Natural killer cell (primary cell): ENCODE measurements at regions not wholly inside any gene's neighbourhood (a gene's known extent, or its start where the extent isn't known, plus 50 kb on each side); places are given as distances from the start of the nearest gene placed in this dataset.
"Not testable (repeated sequence)": the region's sequence is repeated elsewhere in the genome, so short reads cannot be mapped to it uniquely, and the experiment has no call there.

Source experiments
- ATAC-seq, 3 donors: fragments of 150-1000 bp in 2 of 3; fragments of 200-7000 bp in 1 of 3; cut with Tn5 transposase; 1 replicate in 1 of 3; 2 replicates in 2 of 3; pipeline ENCODE4 v1.10.0; 2021; ENCODE audit warnings: mild to moderate bottlenecking in 2 of 3, moderate library complexity in 2 of 3
- DNase-seq, 2 donors: peaks; one replicate each; pipeline versions ENCODE4 v3.0.0 to v3.0.0-alpha.2; 2013 to 2021; ENCODE audit warnings: mixed read lengths in 1 of 2
- H3K27ac ChIP-seq: one replicate; pipeline ENCODE4 v1.5.1; 2013; ENCODE audit warnings: mild to moderate bottlenecking, low read length
- H3K27me3 ChIP-seq: one replicate; pipeline ENCODE4 v1.6.1; 2013; ENCODE audit warnings: low read length; ENCODE audit not compliant: control insufficient read depth, insufficient read depth
- H3K36me3 ChIP-seq: one replicate; pipeline ENCODE4 v1.6.1; 2013; ENCODE audit warnings: low read length; ENCODE audit not compliant: control insufficient read depth, insufficient read depth
- H3K4me1 ChIP-seq: one replicate; pipeline ENCODE4 v1.6.1; 2013; ENCODE audit warnings: low read length; ENCODE audit not compliant: control insufficient read depth, insufficient read depth
- H3K4me3 ChIP-seq: one replicate; pipeline ENCODE4 v1.5.1; 2013; ENCODE audit warnings: low read length
- H3K9me3 ChIP-seq: one replicate; pipeline ENCODE4 v1.6.1; 2013; ENCODE audit warnings: low read length; ENCODE audit not compliant: control insufficient read depth, insufficient read depth
- H3K27ac Mint-ChIP-seq, 2 donors: one replicate each; pipeline ENCODE4 v1.8.0; 2022; ENCODE audit warnings: mild to moderate bottlenecking in 2 of 2, mixed read lengths in 2 of 2, moderate library complexity in 1 of 2
- H3K27me3 Mint-ChIP-seq, 2 donors: one replicate each; pipeline ENCODE4 v1.8.0; 2022; ENCODE audit warnings: low read depth in 2 of 2, mixed read lengths in 2 of 2
- H3K36me3 Mint-ChIP-seq: one replicate; pipeline ENCODE4 v1.8.0; 2022; ENCODE audit warnings: mixed read lengths
- H3K4me1 Mint-ChIP-seq, 2 donors: one replicate each; pipeline ENCODE4 v1.8.0; 2022; ENCODE audit warnings: mixed read lengths in 2 of 2
- H3K4me3 Mint-ChIP-seq: one replicate; pipeline ENCODE4 v1.8.0; 2022; ENCODE audit warnings: mild to moderate bottlenecking, moderate library complexity, mixed read lengths
- H3K9me3 Mint-ChIP-seq, 2 donors: one replicate each; pipeline ENCODE4 v1.8.0; 2022; ENCODE audit warnings: mixed read lengths in 2 of 2
- CTCF ChIP-seq: fragments of 200-600 bp; IDR thresholded peaks from one replicate; pipeline ENCODE4 v1.8.0; 2022; ENCODE audit warnings: antibody characterized with exemption
- WGBS: methylation state at CpG from one replicate; pipeline ENCODE4 v1.1.7; 2013; ENCODE audit warnings: missing lambda C conversion rate; ENCODE audit not compliant: insufficient coverage; 5-methylcytosine and 5-hydroxymethylcytosine counted together
- intact Hi-C: fragments of 100-400 bp; cut with micrococcal nuclease; formaldehyde crosslinking; loops from one replicate; pipeline ENCODE4 v1.14.2; 2022

GRCh38 chr4:95949808-95950207 is 109.9 kb downstream of the PDHA2 start:
- Mint-ChIP-seq H3K9me3 (peaks cover 2 to 5% of the 10 kb centered on the region in 2 donors), H3K36me3 (no peaks in the 10 kb centered on the region), H3K4me3 (no peak overlapping the region), H3K27ac (no peak overlapping the region), H3K4me1 (no peaks in the 10 kb centered on the region), H3K27me3 (no peaks in the 10 kb centered on the region)
- TF ChIP-seq CTCF, result no peak
- H3K27ac ChIP-seq, result no peak overlapping the region
- no peak for DNase-seq
- H3K4me3 ChIP-seq, result no peak overlapping the region
- H3K4me1 ChIP-seq, result no peaks in the 10 kb centered on the region
- intact Hi-C loops, result no loop called here
- H3K36me3 ChIP-seq, result no peaks in the 10 kb centered on the region
- H3K9me3 ChIP-seq, result no peaks in the 10 kb centered on the region
- no peak for ATAC-seq
- WGBS, result no CpG with 5 or more reads among the region's 1 CpG
- H3K27me3 ChIP-seq, result no peaks in the 10 kb centered on the region

- H3K27ac ChIP-seq, H3K4me3 Mint-ChIP-seq, H3K4me3 ChIP-seq, DNase-seq, H3K9me3 ChIP-seq, H3K27ac Mint-ChIP-seq, H3K36me3 ChIP-seq, H3K27me3 Mint-ChIP-seq, H3K4me1 Mint-ChIP-seq, intact Hi-C loops, H3K9me3 Mint-ChIP-seq, H3K36me3 Mint-ChIP-seq, H3K4me1 ChIP-seq, ATAC-seq, H3K27me3 ChIP-seq: not testable (repeated sequence)
- 75% methylated on average over 2 of the region's 2 CpGs for WGBS
These were observed 112.6 kb downstream of the PDHA2 start for GRCh38 chr4:95952538-95952937.

- ATAC-seq, result no peak
- Histone ChIP-seq H3K9me3 (no peaks in the 10 kb centered on the region), H3K4me1 (no peaks in the 10 kb centered on the region), H3K27me3 (no peaks in the 10 kb centered on the region), H3K27ac (no peak overlapping the region), H3K4me3 (no peak overlapping the region), H3K36me3 (no peaks in the 10 kb centered on the region)
- no peak for TF ChIP-seq CTCF
- no peak for DNase-seq
- Mint-ChIP-seq H3K4me1 (no peaks in the 10 kb centered on the region), H3K9me3 (peaks cover 3 to 5% of the 10 kb centered on the region in 2 donors), H3K27ac (no peak overlapping the region), H3K36me3 (no peaks in the 10 kb centered on the region), H3K27me3 (no peaks in the 10 kb centered on the region), H3K4me3 (no peak overlapping the region)
- 91% methylated on average over 1 of the region's 1 CpG for WGBS
- intact Hi-C loops, result no loop called here
These were observed 116.2 kb downstream of the PDHA2 start for GRCh38 chr4:95956094-95956493.

- no peak for TF ChIP-seq CTCF
- ATAC-seq, result no peak
- no peak overlapping the region for H3K27ac Mint-ChIP-seq
- H3K36me3 ChIP-seq, result no peaks in the 10 kb centered on the region
- peaks cover 3 to 5% of the 10 kb centered on the region in 2 donors for H3K9me3 Mint-ChIP-seq
- no peak overlapping the region for H3K4me3 Mint-ChIP-seq
- H3K27ac ChIP-seq, result no peak overlapping the region
- H3K4me1 ChIP-seq, result no peaks in the 10 kb centered on the region
- intact Hi-C loops, result no loop called here
- DNase-seq, result no peak
- H3K27me3 Mint-ChIP-seq, result no peaks in the 10 kb centered on the region
- 87% methylated on average over 3 of the region's 4 CpGs for WGBS
- no peaks in the 10 kb centered on the region for H3K9me3 ChIP-seq
- H3K4me3 ChIP-seq, result no peak overlapping the region
- H3K27me3 ChIP-seq, result no peaks in the 10 kb centered on the region
- no peaks in the 10 kb centered on the region for H3K4me1 Mint-ChIP-seq
- no peaks in the 10 kb centered on the region for H3K36me3 Mint-ChIP-seq
These were observed 117.2 kb downstream of the PDHA2 start for GRCh38 chr4:95957054-95957453.
